ENCODE measurements at regions not wholly inside any gene's neighbourhood (a gene's known extent, or its start where the extent isn't known, plus 50 kb on each side); places are given as distances from the start of the nearest gene placed in this dataset.

DNA sequence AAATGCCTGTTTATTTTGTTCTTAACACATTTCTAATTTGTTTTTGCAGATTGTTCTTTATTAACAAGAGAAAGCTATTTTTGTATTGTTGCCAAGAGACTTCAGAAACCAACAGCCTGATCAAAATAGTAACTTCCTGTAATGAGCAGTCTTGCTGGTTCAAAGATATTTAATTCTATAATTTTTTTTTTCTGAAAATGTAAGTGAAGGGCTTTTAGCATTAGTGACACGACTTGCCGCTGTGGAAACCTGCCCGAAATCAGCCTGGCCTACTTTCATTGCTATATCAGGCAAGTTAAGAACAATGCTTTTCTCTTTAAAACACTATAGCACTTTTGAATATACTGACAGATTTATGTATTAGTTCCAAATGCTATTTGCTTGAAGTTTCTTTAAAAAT is 374.3 kb downstream of the EFNB2 start:
- Histone ChIP-seq H3K4me2 (ENCODE audit: insufficient read depth in 1 of 2, low read depth in 2 of 2, low read length in 2 of 2) (no peak overlapping the region), H3K4me1 (replicated peaks in 1 of 4; ENCODE audit: control insufficient read depth in 3 of 4, insufficient read depth in 4 of 4, low read length in 3 of 4) (no peaks in the 10 kb centered on the region), H3K4me3 (ENCODE audit: extremely low read depth in 1 of 4, insufficient read depth in 2 of 4, low read depth in 3 of 4, low read length in 4 of 4) (no peak overlapping the region), H2BK20ac (ENCODE audit: low read length) (no peak overlapping the region), H4K91ac (replicated peaks; ENCODE audit: insufficient read length, low read length) (no peak overlapping the region), H3K23me2 (ENCODE audit: low read depth, low read length) (no peaks in the 10 kb centered on the region), H3K14ac (ENCODE audit: insufficient read length) (no peak overlapping the region), H3K23ac (ENCODE audit: insufficient read length) (no peak overlapping the region), H3K36me3 (ENCODE audit: control insufficient read depth in 2 of 4, insufficient read depth in 4 of 4, low read length in 3 of 4) (no peaks in the 10 kb centered on the region), H3K9me3 (ENCODE audit: insufficient read depth in 2 of 2, low read depth in 1 of 2, low read length in 1 of 2) (no peaks in the 10 kb centered on the region), H3K79me2 (ENCODE audit: control insufficient read depth in 1 of 2, insufficient read depth in 2 of 2, low read length in 2 of 2) (no peaks in the 10 kb centered on the region), H2AK5ac (ENCODE audit: low read depth, low read length) (no peak overlapping the region), H4K5ac (ENCODE audit: insufficient read length, low read depth, low read length) (no peak overlapping the region), H2BK120ac (replicated peaks; ENCODE audit: low read depth, low read length) (no peak overlapping the region), H3K56ac (replicated peaks; ENCODE audit: insufficient read length, low read depth, low read length) (no peak overlapping the region), H3K18ac (ENCODE audit: extremely low read depth, low read length) (no peak overlapping the region), H4K20me1 (replicated peaks in 1 of 2; ENCODE audit: control insufficient read depth in 1 of 2, insufficient read depth in 2 of 2, low read length in 2 of 2) (no peaks in the 10 kb centered on the region), H3K27ac (ENCODE audit: low read depth, low read length) (no peak overlapping the region), H2BK15ac (ENCODE audit: low read length) (no peak overlapping the region), H4K8ac (ENCODE audit: extremely low read depth, insufficient read depth, low read length) (no peak overlapping the region), H2BK5ac (ENCODE audit: low read depth, low read length) (no peak overlapping the region), H2BK12ac (ENCODE audit: low read depth, low read length) (no peak overlapping the region), H3K79me1 (ENCODE audit: low read depth, low read length) (no peaks in the 10 kb centered on the region), H3K9ac (replicated peaks in 1 of 4; ENCODE audit: extremely low read depth in 1 of 4, low read depth in 3 of 4, low read length in 3 of 4) (no peak overlapping the region), H3K4ac (replicated peaks; ENCODE audit: insufficient read length, low read depth, low read length) (no peak overlapping the region), H3K27me3 (replicated peaks in 1 of 4; ENCODE audit: control insufficient read depth in 3 of 4, extremely low read depth in 1 of 4, insufficient read depth in 3 of 4, low read length in 3 of 4) (no peaks in the 10 kb centered on the region), H2AFZ (ENCODE audit: low read length) (no peak overlapping the region)
- FAIRE-seq = no peak
- no peak for TF ChIP-seq CTCF (IDR thresholded peaks at IDR 0.05; ENCODE audit: control extremely low read depth in 1 of 3, insufficient read depth in 1 of 3, low read depth in 1 of 3, low read length in 3 of 3)
- no peak for TF ChIP-seq GABPA (IDR thresholded peaks at IDR 0.05; ENCODE audit: borderline replicate concordance, insufficient read depth, low read length)
- TF ChIP-seq TEAD4 (IDR thresholded peaks at IDR 0.05; ENCODE audit: low read depth, low read length) = no peak
- no peak for TF ChIP-seq SP4 (IDR thresholded peaks at IDR 0.05; ENCODE audit: low read length)
- no peak for TF ChIP-seq KDM5A (IDR thresholded peaks at IDR 0.05; ENCODE audit: low read length)
- no peak for TF ChIP-seq BCL11A (IDR thresholded peaks at IDR 0.05; ENCODE audit: low read depth in 2 of 2, low read length in 2 of 2)
- TF ChIP-seq, protein P1, sequence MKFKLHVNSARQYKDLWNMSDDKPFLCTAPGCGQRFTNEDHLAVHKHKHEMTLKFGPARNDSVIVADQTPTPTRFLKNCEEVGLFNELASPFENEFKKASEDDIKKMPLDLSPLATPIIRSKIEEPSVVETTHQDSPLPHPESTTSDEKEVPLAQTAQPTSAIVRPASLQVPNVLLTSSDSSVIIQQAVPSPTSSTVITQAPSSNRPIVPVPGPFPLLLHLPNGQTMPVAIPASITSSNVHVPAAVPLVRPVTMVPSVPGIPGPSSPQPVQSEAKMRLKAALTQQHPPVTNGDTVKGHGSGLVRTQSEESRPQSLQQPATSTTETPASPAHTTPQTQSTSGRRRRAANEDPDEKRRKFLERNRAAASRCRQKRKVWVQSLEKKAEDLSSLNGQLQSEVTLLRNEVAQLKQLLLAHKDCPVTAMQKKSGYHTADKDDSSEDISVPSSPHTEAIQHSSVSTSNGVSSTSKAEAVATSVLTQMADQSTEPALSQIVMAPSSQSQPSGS (IDR thresholded peaks at IDR 0.05; ENCODE audit: low read length) = no peak
- ChIA-PET CTCF (ENCODE audit: partially characterized antibody) (no interaction called here), POLR2A (ENCODE audit: partially characterized antibody) (no interaction called here)
- no peak for DNase-seq (ENCODE audit: low read depth in 1 of 2, low spot score in 2 of 2)
- 85% methylated on average over 3 of the region's 3 CpGs; no CpG with 5 or more reads in 1 of the 2 experiments for WGBS, 2 experiments (ENCODE audit: extremely low coverage in 1 of 2, insufficient coverage in 1 of 2, insufficient read length in 1 of 2, insufficient replicate concordance in 2 of 2, low coverage in 1 of 2, low lambda C conversion rate in 2 of 2, missing lambda C conversion rate in 1 of 2)
